B cell (primary cell): ENCODE measurements at regions not wholly inside any gene's neighbourhood (a gene's known extent, or its start where the extent isn't known, plus 50 kb on each side); places are given as distances from the start of the nearest gene placed in this dataset.

Experiments used
- ATAC-seq: fragments of 200-7000 bp; cut with Tn5 transposase; one replicate; pipeline ENCODE4 v1.10.0; 2021; ENCODE audit warnings: low read depth, mild to moderate bottlenecking, moderate number of reproducible peaks, moderate library complexity
- CTCF ChIA-PET: fragments of 350-600 bp; sonication (Branson Sonifier 250); formaldehyde crosslinking; loops from one replicate; lab custom pipeline; 2021; ENCODE audit warnings: antibody characterized with exemption, inconsistent platforms; lab: Charles Lee
- POLR2A ChIA-PET: fragments of 350-600 bp; sonication (Branson Sonifier 250); formaldehyde crosslinking; loops from one replicate; lab custom pipeline; 2021; ENCODE audit warnings: antibody characterized with exemption; lab: Charles Lee
- DNase-seq: peaks from one replicate; pipeline ENCODE4 v3.0.0; 2013
- H2AFZ ChIP-seq: 2 replicates; pipeline ENCODE4 v1.6.1; 2012; ENCODE audit warnings: mild to moderate bottlenecking, low read depth, low read length; ENCODE audit not compliant: insufficient read depth, poor library complexity, severe bottlenecking
- H3K27ac ChIP-seq, 2 donors: 1 replicate in 1 of 2; 2 replicates in 1 of 2; pipeline ENCODE4 v1.5.1; 2012 to 2013; ENCODE audit warnings: low read length in 2 of 2, mild to moderate bottlenecking in 2 of 2, moderate library complexity in 1 of 2
- H3K27me3 ChIP-seq, 4 experiments: fragments of 200-600 bp in 1 of 4; sonication (generic) in 1 of 4; replicated peaks in 1 of 4; 1 replicate in 2 of 4; 2 replicates in 2 of 4; pipeline versions ENCODE4 v1.6.1 to v1.7.0; 2013 to 2016; ENCODE audit warnings: low read length in 3 of 4, mild to moderate bottlenecking in 2 of 4, mixed read lengths in 1 of 4, moderate library complexity in 1 of 4; ENCODE audit not compliant: insufficient read depth in 4 of 4, control insufficient read depth in 3 of 4; ENCODE audit errors: control extremely low read depth in 1 of 4
- H3K36me3 ChIP-seq, 2 experiments: replicated peaks in 1 of 2; 1 replicate in 1 of 2; 2 replicates in 1 of 2; pipeline versions ENCODE4 v1.6.1 to v1.7.1; 2013; ENCODE audit warnings: low read length in 1 of 2; ENCODE audit not compliant: insufficient read depth in 2 of 2, control insufficient read depth in 1 of 2; ENCODE audit errors: control extremely low read depth in 1 of 2, extremely low read depth in 1 of 2
- H3K4me1 ChIP-seq, 2 donors: fragments of 200-600 bp in 1 of 2; sonication (generic) in 1 of 2; 1 replicate in 1 of 2; 2 replicates in 1 of 2; pipeline versions ENCODE4 v1.5.1 to v1.6.1; 2013 to 2017; ENCODE audit warnings: low read length in 2 of 2; ENCODE audit not compliant: control insufficient read depth in 2 of 2, insufficient read depth in 2 of 2
- H3K4me2 ChIP-seq: replicated peaks from 2 replicates; pipeline ENCODE3; 2012; ENCODE audit warnings: mild to moderate bottlenecking, low read depth, low read length; ENCODE audit not compliant: poor library complexity, severe bottlenecking
- H3K4me3 ChIP-seq, 5 experiments: fragments of 200-600 bp in 1 of 5; sonication (generic) in 1 of 5; 1 replicate in 3 of 5; 2 replicates in 2 of 5; pipeline versions ENCODE4 v1.5.1 to v1.7.0; 2011 to 2016; ENCODE audit warnings: low read length in 4 of 5, mild to moderate bottlenecking in 4 of 5, low read depth in 2 of 5, control low read depth in 1 of 5, moderate library complexity in 1 of 5; ENCODE audit not compliant: insufficient read depth in 1 of 5; ENCODE audit errors: control extremely low read depth in 1 of 5, extremely low read depth in 1 of 5
- H3K79me2 ChIP-seq: fragments of 200-600 bp; sonication (generic); one replicate; pipeline ENCODE4 v1.6.0; 2016; ENCODE audit warnings: low read length; ENCODE audit not compliant: control insufficient read depth, insufficient read depth
- H3K9ac ChIP-seq: fragments of 200-600 bp; sonication (generic); 2 replicates; pipeline ENCODE4 v1.6.1; 2017; ENCODE audit warnings: mild to moderate bottlenecking, low read length, moderate library complexity
- H3K9me3 ChIP-seq, 3 donors: one replicate each; pipeline versions ENCODE4 v1.6.1 to v1.7.1; 2013; ENCODE audit warnings: low read length in 2 of 3; ENCODE audit not compliant: control insufficient read depth in 2 of 3, insufficient read depth in 1 of 3; ENCODE audit errors: control extremely low read depth in 1 of 3
- H4K20me1 ChIP-seq: 2 replicates; pipeline ENCODE4 v1.6.0; 2012; ENCODE audit warnings: mild to moderate bottlenecking, low read length; ENCODE audit not compliant: insufficient read depth, control insufficient read depth, poor library complexity, severe bottlenecking
- H3K27ac Mint-ChIP-seq: one replicate; pipeline ENCODE4 v1.8.0; 2021; ENCODE audit warnings: mixed read lengths
- H3K27me3 Mint-ChIP-seq: one replicate; pipeline ENCODE4 v1.8.0; 2021; ENCODE audit warnings: mixed read lengths
- H3K4me1 Mint-ChIP-seq: one replicate; pipeline ENCODE4 v1.8.0; 2021; ENCODE audit warnings: mixed read lengths
- H3K4me3 Mint-ChIP-seq: one replicate; pipeline ENCODE4 v1.8.0; 2021; ENCODE audit warnings: mixed read lengths
- H3K9me3 Mint-ChIP-seq: one replicate; pipeline ENCODE4 v1.8.0; 2022; ENCODE audit warnings: mixed read lengths; ENCODE audit not compliant: insufficient read depth
- EZH2 ChIP-seq: IDR thresholded peaks from 2 replicates; pipeline ENCODE4 v1.6.1; 2012; ENCODE audit warnings: borderline replicate concordance, low read depth, mild to moderate bottlenecking, moderate library complexity, low read length; ENCODE audit not compliant: insufficient read depth, poor library complexity, severe bottlenecking
- WGBS: methylation state at CpG from one replicate; pipeline ENCODE4 v1.1.5; 2013; ENCODE audit warnings: missing lambda C conversion rate; ENCODE audit not compliant: insufficient coverage; 5-methylcytosine and 5-hydroxymethylcytosine counted together
- intact Hi-C: fragments of 100-400 bp; cut with micrococcal nuclease; formaldehyde crosslinking; loops from one replicate; pipeline ENCODE4 v1.10.0; 2022
- TF ChIP-seq, protein P1 (sequence below): fragments of 200-600 bp; IDR thresholded peaks from one replicate; pipeline ENCODE4 v1.8.0; 2022; ENCODE audit warnings: antibody characterized with exemption, mild to moderate bottlenecking

DNA sequence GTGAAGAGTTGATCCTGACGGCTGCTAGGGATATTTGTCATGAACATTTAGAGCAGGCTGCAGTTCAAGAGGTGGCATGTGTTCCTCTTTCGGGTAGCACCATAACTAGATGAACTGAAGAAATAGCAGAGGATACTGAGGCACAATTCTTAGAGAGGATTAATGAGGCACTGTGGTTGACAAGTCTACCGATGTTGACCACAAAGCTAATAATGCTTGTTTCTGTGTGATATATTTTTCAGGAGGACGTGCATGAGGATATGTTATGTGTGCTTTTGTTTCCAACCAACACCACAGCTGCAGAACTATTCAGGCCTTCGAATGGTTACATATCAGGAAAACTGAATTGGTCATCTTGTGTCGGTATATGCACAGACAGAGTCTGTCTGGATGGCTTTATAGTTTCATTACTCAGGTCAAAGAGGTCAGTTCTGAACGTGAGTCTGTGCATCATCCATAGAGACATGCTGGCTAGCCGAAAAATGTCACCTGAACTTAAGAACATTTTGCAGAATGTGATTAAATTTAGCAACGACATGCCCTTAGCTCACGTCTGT is 210.1 kb upstream of the IRS2 start:
- intact Hi-C loops = no loop called here
- H3K27me3 Mint-ChIP-seq = no peaks in the 10 kb centered on the region
- H3K27me3 ChIP-seq = no peaks in the 10 kb centered on the region
- H3K4me1 Mint-ChIP-seq = no peaks in the 10 kb centered on the region
- no peaks in the 10 kb centered on the region for H3K4me1 ChIP-seq
- no peaks in the 10 kb centered on the region for H3K79me2 ChIP-seq
- no peak overlapping the region for H3K4me2 ChIP-seq
- DNase-seq (no peak), ATAC-seq (no peak)
- H3K4me3 Mint-ChIP-seq = no peak overlapping the region
- no peaks in the 10 kb centered on the region for H3K9me3 Mint-ChIP-seq
- no peaks in the 10 kb centered on the region for H4K20me1 ChIP-seq
- no peaks in the 10 kb centered on the region for H3K9me3 ChIP-seq
- no peak overlapping the region for H3K4me3 ChIP-seq
- no peaks in the 10 kb centered on the region for H3K36me3 ChIP-seq
- no peak overlapping the region for H3K27ac ChIP-seq
- WGBS = 76% methylated on average over 10 of the region's 10 CpGs
- TF ChIP-seq, protein P1, sequence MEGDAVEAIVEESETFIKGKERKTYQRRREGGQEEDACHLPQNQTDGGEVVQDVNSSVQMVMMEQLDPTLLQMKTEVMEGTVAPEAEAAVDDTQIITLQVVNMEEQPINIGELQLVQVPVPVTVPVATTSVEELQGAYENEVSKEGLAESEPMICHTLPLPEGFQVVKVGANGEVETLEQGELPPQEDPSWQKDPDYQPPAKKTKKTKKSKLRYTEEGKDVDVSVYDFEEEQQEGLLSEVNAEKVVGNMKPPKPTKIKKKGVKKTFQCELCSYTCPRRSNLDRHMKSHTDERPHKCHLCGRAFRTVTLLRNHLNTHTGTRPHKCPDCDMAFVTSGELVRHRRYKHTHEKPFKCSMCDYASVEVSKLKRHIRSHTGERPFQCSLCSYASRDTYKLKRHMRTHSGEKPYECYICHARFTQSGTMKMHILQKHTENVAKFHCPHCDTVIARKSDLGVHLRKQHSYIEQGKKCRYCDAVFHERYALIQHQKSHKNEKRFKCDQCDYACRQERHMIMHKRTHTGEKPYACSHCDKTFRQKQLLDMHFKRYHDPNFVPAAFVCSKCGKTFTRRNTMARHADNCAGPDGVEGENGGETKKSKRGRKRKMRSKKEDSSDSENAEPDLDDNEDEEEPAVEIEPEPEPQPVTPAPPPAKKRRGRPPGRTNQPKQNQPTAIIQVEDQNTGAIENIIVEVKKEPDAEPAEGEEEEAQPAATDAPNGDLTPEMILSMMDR = no peak
- no peak for TF ChIP-seq EZH2
- no peak overlapping the region for H2AFZ ChIP-seq
- no peak overlapping the region for H3K27ac Mint-ChIP-seq
- H3K9ac ChIP-seq = no peak overlapping the region
- CTCF ChIA-PET = no interaction called here
- POLR2A ChIA-PET = no interaction called here

DNA sequence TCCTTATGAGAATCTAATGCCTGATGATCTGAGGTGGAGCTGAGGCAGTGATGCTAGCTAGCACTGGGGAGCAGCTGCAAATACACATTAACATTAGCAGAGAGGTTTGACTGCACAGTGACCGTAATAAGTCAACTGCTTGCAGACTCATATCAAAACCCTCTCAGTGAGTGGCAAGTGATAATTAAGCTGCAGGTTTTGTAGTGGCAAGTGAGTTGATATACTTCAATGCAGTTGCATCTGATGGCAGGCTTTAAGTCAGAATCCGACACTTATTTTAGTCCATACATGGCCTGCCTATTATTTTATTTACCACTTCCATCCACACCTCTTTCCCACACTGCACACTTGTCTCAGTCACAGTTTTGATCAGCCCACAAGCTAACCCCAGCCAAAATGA is 209.2 kb upstream of the IRS2 start:
- no CpG with 5 or more reads among the region's 2 CpGs for WGBS
- Mint-ChIP-seq H3K27me3 (no peaks in the 10 kb centered on the region), H3K9me3 (no peaks in the 10 kb centered on the region), H3K27ac (no peak overlapping the region), H3K4me1 (no peaks in the 10 kb centered on the region), H3K4me3 (no peak overlapping the region)
- no peak for TF ChIP-seq EZH2
- TF ChIP-seq, protein P1 = no peak
- Histone ChIP-seq H2AFZ (no peak overlapping the region), H3K27me3 (no peaks in the 10 kb centered on the region), H3K27ac (no peak overlapping the region), H3K79me2 (no peaks in the 10 kb centered on the region), H3K4me3 (no peak overlapping the region), H3K4me1 (no peaks in the 10 kb centered on the region), H3K36me3 (no peaks in the 10 kb centered on the region), H4K20me1 (no peaks in the 10 kb centered on the region), H3K9ac (no peak overlapping the region), H3K9me3 (no peaks in the 10 kb centered on the region), H3K4me2 (no peak overlapping the region)
- DNase-seq (no peak), ATAC-seq (no peak)
- ChIA-PET POLR2A (no interaction called here), CTCF (no interaction called here)
- intact Hi-C loops = no loop called here
